AG09319 (cell line): ENCODE measurements at regions not wholly inside any gene's neighbourhood (a gene's known extent, or its start where the extent isn't known, plus 50 kb on each side); places are given as distances from the start of the nearest gene placed in this dataset.

ENCODE experiments used
- DNase-seq: peaks from one replicate; pipeline ENCODE4 v3.0.0-alpha.2; 2010; ENCODE audit warnings: low read depth; ENCODE audit errors: extremely low read depth
- CTCF ChIP-seq: IDR thresholded peaks from 2 replicates; pipeline ENCODE4 v1.5.1; 2011; ENCODE audit warnings: low read depth, mild to moderate bottlenecking, inconsistent platforms, low read length, moderate library complexity

DNA sequence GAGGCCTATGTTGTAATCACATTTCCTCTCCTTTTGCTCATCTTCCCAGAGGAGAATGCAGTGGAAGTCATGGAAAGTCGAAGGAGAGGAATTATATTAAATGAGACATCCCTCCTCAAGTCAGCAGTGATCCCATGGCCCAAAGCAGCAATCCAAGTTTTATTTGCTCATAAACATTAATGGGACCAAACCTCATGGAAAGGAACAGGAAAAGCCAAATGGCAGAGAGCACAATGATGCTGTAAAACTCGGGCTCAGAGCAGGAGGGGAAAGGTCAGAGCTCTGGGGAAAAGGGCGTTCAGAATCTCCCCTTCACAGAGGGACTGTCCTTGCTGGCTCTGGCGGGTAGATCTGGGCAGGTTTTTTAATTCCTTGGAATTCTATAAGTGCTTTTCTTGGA, 175.8 kb downstream of the C5orf15 start:
- no peak for TF ChIP-seq CTCF
- DNase-seq, result no peak

- no peak for TF ChIP-seq CTCF
- DNase-seq, result no peak
These were observed 176.4 kb downstream of the C5orf15 start for GRCh38 chr5:133792024-133792423.

DNA sequence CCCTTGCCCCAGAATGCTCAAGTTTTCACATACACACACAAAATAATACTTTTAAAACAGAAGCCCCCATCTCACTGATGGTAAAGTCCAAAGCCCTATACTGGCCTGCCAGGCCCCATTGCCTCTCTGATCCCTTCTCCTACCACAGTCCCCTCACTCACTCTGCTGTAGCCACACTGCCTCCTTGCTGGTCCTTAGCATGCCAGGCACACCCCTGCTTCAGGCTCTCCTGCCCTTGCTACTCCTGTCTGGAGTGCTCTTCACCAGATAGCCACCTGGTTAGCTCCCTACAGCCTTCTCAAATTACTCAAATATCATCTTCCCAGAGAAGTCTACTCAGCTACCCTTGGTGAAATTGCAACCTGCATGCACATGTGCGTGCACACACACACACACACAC, 177.5 kb downstream of the C5orf15 start:
- DNase-seq, result no peak
- no peak for TF ChIP-seq CTCF

DNA sequence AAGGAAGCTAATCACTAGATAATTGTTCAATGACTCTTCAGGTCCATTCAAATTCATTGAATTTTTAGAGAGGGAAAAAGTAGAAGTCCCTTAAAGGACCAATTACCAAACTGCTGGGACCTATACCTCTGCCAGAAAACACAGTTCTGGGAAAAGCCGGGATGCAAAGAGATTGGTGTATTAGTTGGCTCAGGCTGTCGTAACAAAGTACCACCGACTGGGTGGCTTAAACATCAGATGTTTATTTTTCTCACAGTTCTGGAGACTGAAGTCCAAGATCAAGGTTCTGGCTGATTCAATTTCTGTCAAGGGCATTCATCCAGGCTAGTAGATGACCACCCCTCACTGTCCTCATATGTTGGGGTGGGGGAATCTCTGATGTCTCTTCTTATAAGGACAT, 177.1 kb upstream of the FSTL4 start:
- DNase-seq, result no peak
- no peak for TF ChIP-seq CTCF

- no peak for DNase-seq
- no peak for TF ChIP-seq CTCF
These were observed 175.8 kb upstream of the FSTL4 start for GRCh38 chr5:133788121-133788520.

DNA sequence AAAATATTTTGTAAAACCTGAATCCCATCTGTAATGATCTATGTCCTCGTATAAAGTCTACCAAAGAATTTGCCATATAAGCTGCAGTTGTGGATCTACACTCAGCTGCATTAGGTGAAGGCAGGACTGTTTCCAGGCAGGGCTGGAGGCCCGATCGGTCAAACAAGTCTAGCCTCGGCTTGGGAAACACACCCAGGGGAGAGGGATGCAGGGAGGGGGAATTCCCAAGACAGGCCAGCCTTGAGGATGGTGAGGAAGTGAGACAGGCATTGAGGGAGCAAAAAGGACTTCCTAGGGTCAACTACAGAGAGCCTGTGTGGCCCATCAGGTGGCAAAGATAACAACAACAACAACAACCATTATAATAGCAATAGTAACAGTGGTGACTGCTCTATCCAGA, 174.1 kb upstream of the FSTL4 start:
- TF ChIP-seq CTCF, result no peak
- no peak for DNase-seq

DNA sequence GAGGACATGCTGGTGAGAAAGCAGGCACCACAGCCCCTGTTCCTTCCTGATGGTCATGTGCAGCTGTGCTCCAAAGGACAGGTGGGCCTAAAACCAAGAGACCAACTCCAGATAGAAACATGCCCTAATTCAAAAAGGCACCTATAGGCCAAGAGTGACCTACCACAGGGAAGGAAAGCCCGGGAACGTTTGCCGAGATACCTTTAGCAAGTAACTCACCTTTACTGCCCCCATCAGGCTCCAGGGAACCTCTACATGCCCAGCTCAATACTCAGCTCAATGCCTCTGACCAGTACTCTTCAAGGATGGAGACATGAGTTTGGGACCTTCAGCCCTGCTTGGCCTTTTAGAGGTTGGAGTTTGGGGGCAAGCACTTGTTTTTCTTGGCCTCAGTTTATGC, 172.8 kb upstream of the FSTL4 start:
- no peak for DNase-seq
- TF ChIP-seq CTCF, result no peak
